Loucy (cell line): ENCODE measurements at regions not wholly inside any gene's neighbourhood (a gene's known extent, or its start where the extent isn't known, plus 50 kb on each side); places are given as distances from the start of the nearest gene placed in this dataset.

ENCODE experiments used
- CTCF ChIP-seq: fragments of 200-600 bp; sonication (generic); conservative IDR thresholded peaks from 2 replicates; pipeline ENCODE4 v1.5.1; 2014; ENCODE audit warnings: mild to moderate bottlenecking, antibody characterized with exemption, low read length
- EZH2phosphoT487 ChIP-seq: fragments of 200-600 bp; IDR thresholded peaks from 2 replicates; pipeline ENCODE4 v1.6.1; 2018; ENCODE audit warnings: antibody characterized with exemption, mild to moderate bottlenecking, moderate library complexity, borderline replicate concordance

- TF ChIP-seq CTCF (no peak), EZH2phosphoT487 (no peak)
Measured at GRCh38 chr1:234938135-234938534, 190.5 kb downstream of the TOMM20 start.
